IMR-90 (cell line): ENCODE measurements at regions not wholly inside any gene's neighbourhood (a gene's known extent, or its start where the extent isn't known, plus 50 kb on each side); places are given as distances from the start of the nearest gene placed in this dataset.

Source experiments
- ATAC-seq: fragments of 200-7000 bp; cut with Tn5 transposase; 2 replicates; pipeline ENCODE4 v1.9.1; 2020; ENCODE audit warnings: low read depth, mild to moderate bottlenecking, moderate library complexity
- BruUV-seq: library from RNA; stranded (reverse); fragments of 400-500 nt; replicated peaks from 2 replicates; lab custom pipeline; 2021; lab: Mats Ljungman, UMichigan
- CTCF ChIA-PET: fragments of 300-600 bp; formaldehyde crosslinking; extraction: SDS; loops from one replicate; lab custom pipeline; 2021; ENCODE audit warnings: antibody characterized with exemption; lab: Yijun Ruan, JAX
- POLR2A ChIA-PET: fragments of 300-600 bp; sonication (Branson Sonifier 250); formaldehyde crosslinking; loops from one replicate; lab custom pipeline; 2022; ENCODE audit warnings: antibody characterized with exemption; ENCODE audit not compliant: unreplicated experiment; lab: Charles Lee
- DNase-seq: peaks from one replicate; pipeline ENCODE4 v3.0.0; 2013
- H2AFZ ChIP-seq: replicated peaks from 2 replicates; pipeline ENCODE3; 2013; ENCODE audit warnings: low read length, mild to moderate bottlenecking; ENCODE audit not compliant: poor library complexity
- H2AK5ac ChIP-seq: 2 replicates; pipeline ENCODE4 v1.6.1; 2013; ENCODE audit warnings: low read depth, low read length, inconsistent platforms
- H2AK9ac ChIP-seq: replicated peaks from 2 replicates; pipeline ENCODE3; 2013; ENCODE audit warnings: mild to moderate bottlenecking, low read depth, low read length, moderate library complexity; ENCODE audit not compliant: poor library complexity
- H2BK120ac ChIP-seq: 2 replicates; pipeline ENCODE4 v1.6.1; 2013; ENCODE audit warnings: low read depth, low read length, inconsistent platforms
- H2BK15ac ChIP-seq: 3 replicates; pipeline ENCODE4 v1.6.1; 2013; ENCODE audit warnings: low read depth, low read length, inconsistent platforms
- H2BK20ac ChIP-seq: 2 replicates; pipeline ENCODE4 v1.6.1; 2013; ENCODE audit warnings: low read depth, mild to moderate bottlenecking, inconsistent platforms, low read length, moderate library complexity
- H2BK5ac ChIP-seq: 2 replicates; pipeline ENCODE4 v1.6.1; 2013; ENCODE audit warnings: mild to moderate bottlenecking, low read depth, low read length, inconsistent platforms; ENCODE audit not compliant: poor library complexity, severe bottlenecking
- H3K14ac ChIP-seq: replicated peaks from 2 replicates; pipeline ENCODE4 v1.6.1; 2013; ENCODE audit warnings: low read depth, low read length, inconsistent platforms
- H3K18ac ChIP-seq: 2 replicates; pipeline ENCODE4 v1.6.1; 2013; ENCODE audit warnings: low read depth, low read length, control low read depth
- H3K23ac ChIP-seq: 2 replicates; pipeline ENCODE4 v1.6.1; 2013; ENCODE audit warnings: low read depth, low read length, inconsistent platforms
- H3K27ac ChIP-seq: 2 replicates; pipeline ENCODE4 v1.5.1; 2013; ENCODE audit warnings: mild to moderate bottlenecking, control low read depth, low read length; ENCODE audit not compliant: insufficient read depth
- H3K27me3 ChIP-seq: 2 replicates; pipeline ENCODE4 v1.6.1; 2013; ENCODE audit warnings: low read length; ENCODE audit not compliant: control insufficient read depth, insufficient read depth
- H3K36me3 ChIP-seq: 2 replicates; pipeline ENCODE4 v1.6.1; 2013; ENCODE audit warnings: low read length, mixed read lengths; ENCODE audit not compliant: control insufficient read depth, insufficient read depth
- H3K4ac ChIP-seq: 2 replicates; pipeline ENCODE4 v1.6.1; 2013; ENCODE audit warnings: low read depth, low read length, inconsistent platforms
- H3K4me1 ChIP-seq: 2 replicates; pipeline ENCODE4 v1.6.1; 2013; ENCODE audit warnings: low read length, mixed read lengths; ENCODE audit not compliant: control insufficient read depth, insufficient read depth
- H3K4me2 ChIP-seq: 2 replicates; pipeline ENCODE4 v1.6.1; 2013; ENCODE audit warnings: low read depth, mild to moderate bottlenecking, control low read depth, low read length, moderate library complexity
- H3K4me3 ChIP-seq: 2 replicates; pipeline ENCODE4 v1.5.1; 2013; ENCODE audit warnings: low read depth, mild to moderate bottlenecking, control low read depth, low read length, moderate library complexity; ENCODE audit not compliant: insufficient read depth
- H3K56ac ChIP-seq: 2 replicates; pipeline ENCODE4 v1.6.1; 2013; ENCODE audit warnings: low read length, inconsistent platforms; ENCODE audit not compliant: insufficient read depth; ENCODE audit errors: extremely low read depth
- H3K79me1 ChIP-seq, 2 experiments: 2 replicates each; pipeline ENCODE4 v1.6.1; 2013; ENCODE audit warnings: low read length in 2 of 2, inconsistent platforms in 1 of 2, low read depth in 1 of 2
- H3K9ac ChIP-seq: 2 replicates; pipeline ENCODE4 v1.6.1; 2013; ENCODE audit warnings: low read depth, low read length, control low read depth
- H3K9me1 ChIP-seq: 2 replicates; pipeline ENCODE4 v1.6.1; 2013; ENCODE audit warnings: low read length, inconsistent platforms; ENCODE audit not compliant: insufficient read depth
- H3K9me3 ChIP-seq: 2 replicates; pipeline ENCODE4 v1.6.1; 2013; ENCODE audit warnings: low read length; ENCODE audit not compliant: control insufficient read depth, insufficient read depth
- H4K20me1 ChIP-seq: 2 replicates; pipeline ENCODE4 v1.6.1; 2013; ENCODE audit warnings: low read length, inconsistent platforms; ENCODE audit not compliant: insufficient read depth
- H4K5ac ChIP-seq: 2 replicates; pipeline ENCODE4 v1.6.1; 2013; ENCODE audit warnings: mild to moderate bottlenecking, low read depth, low read length, control low read depth
- H4K8ac ChIP-seq, 2 experiments: 2 replicates each; pipeline ENCODE4 v1.6.1; 2013; ENCODE audit warnings: low read depth in 2 of 2, low read length in 2 of 2, control low read depth in 1 of 2, inconsistent platforms in 1 of 2
- H4K91ac ChIP-seq: 2 replicates; pipeline ENCODE4 v1.6.1; 2013; ENCODE audit warnings: low read depth, low read length, inconsistent platforms; ENCODE audit not compliant: insufficient read depth
- BHLHE40 ChIP-seq: fragments of 150-350 bp; IDR thresholded peaks from 2 replicates; pipeline ENCODE4 v1.6.1; 2016; ENCODE audit warnings: mild to moderate bottlenecking, low read depth, low read length
- CEBPB ChIP-seq: IDR thresholded peaks from 2 replicates; pipeline ENCODE4 v1.6.1; 2012; ENCODE audit warnings: low read depth, low read length, improper control_type of control experiment
- CHD1 ChIP-seq: IDR thresholded peaks from 2 replicates; pipeline ENCODE4 v1.6.1; 2012; ENCODE audit warnings: low read depth, low read length, improper control_type of control experiment
- CTCF ChIP-seq: conservative IDR thresholded peaks from 2 replicates; pipeline ENCODE4 v1.5.1; 2012; ENCODE audit warnings: mild to moderate bottlenecking, low read depth, low read length, improper control_type of control experiment
- ELK1 ChIP-seq: fragments of 150-350 bp; IDR thresholded peaks from 2 replicates; pipeline ENCODE4 v1.6.1; 2016; ENCODE audit warnings: low read depth, mild to moderate bottlenecking, low read length, moderate library complexity, borderline replicate concordance
- FOS ChIP-seq: fragments of 150-350 bp; IDR thresholded peaks from 2 replicates; pipeline ENCODE4 v1.6.1; 2016; ENCODE audit warnings: low read depth, low read length
- MAFK ChIP-seq: IDR thresholded peaks from 2 replicates; pipeline ENCODE4 v1.6.1; 2012; ENCODE audit warnings: low read depth, low read length, improper control_type of control experiment
- MAZ ChIP-seq: IDR thresholded peaks from 2 replicates; pipeline ENCODE4 v1.6.1; 2012; ENCODE audit warnings: low read depth, mild to moderate bottlenecking, low read length, improper control_type of control experiment, moderate library complexity, borderline replicate concordance
- MXI1 ChIP-seq: IDR thresholded peaks from 2 replicates; pipeline ENCODE4 v1.6.1; 2012; ENCODE audit warnings: low read depth, mild to moderate bottlenecking, low read length, moderate library complexity, borderline replicate concordance
- NFE2L2 ChIP-seq: fragments of 150-350 bp; IDR thresholded peaks from 2 replicates; pipeline ENCODE4 v1.6.1; 2016; ENCODE audit warnings: low read depth, mild to moderate bottlenecking, low read length
- POLR2A ChIP-seq: IDR thresholded peaks from 2 replicates; pipeline ENCODE4 v1.6.1; 2012; ENCODE audit warnings: mild to moderate bottlenecking, low read depth, low read length
- RAD21 ChIP-seq: IDR thresholded peaks from 2 replicates; pipeline ENCODE4 v1.6.1; 2012; ENCODE audit warnings: low read length, improper control_type of control experiment
- RCOR1 ChIP-seq: IDR thresholded peaks from 2 replicates; pipeline ENCODE4 v1.6.1; 2012; ENCODE audit warnings: mild to moderate bottlenecking, low read length, improper control_type of control experiment; ENCODE audit not compliant: insufficient replicate concordance
- RFX5 ChIP-seq: IDR thresholded peaks from 2 replicates; pipeline ENCODE4 v1.8.0; 2012; ENCODE audit warnings: low read depth, mild to moderate bottlenecking, low read length, moderate library complexity
- SMC3 ChIP-seq: fragments of 150-350 bp; IDR thresholded peaks from 2 replicates; pipeline ENCODE4 v1.6.1; 2016; ENCODE audit warnings: low read depth, mild to moderate bottlenecking, antibody characterized with exemption, low read length, moderate library complexity
- USF2 ChIP-seq: fragments of 150-350 bp; IDR thresholded peaks from 2 replicates; pipeline ENCODE4 v1.6.1; 2017; ENCODE audit warnings: mild to moderate bottlenecking, antibody characterized with exemption, low read length, low read depth
- WGBS, 2 experiments: methylation state at CpG; one replicate each; pipeline versions ENCODE4 v1.1.5 to v1.1.7; 2013; ENCODE audit warnings: missing lambda C conversion rate in 2 of 2; ENCODE audit not compliant: insufficient read length in 1 of 2; ENCODE audit errors: extremely low coverage in 2 of 2; 5-methylcytosine and 5-hydroxymethylcytosine counted together
- dilution Hi-C: fragments of 300-500 bp; cut with HindIII; formaldehyde crosslinking; loops from one replicate; pipeline ENCODE4 v1.14.3; 2018; ENCODE audit warnings: low sequenced_read_pairs; ENCODE audit not compliant: unreplicated experiment
- in situ Hi-C: fragments of 300-500 bp; cut with MboI; formaldehyde crosslinking; loops from 3 replicates; pipeline ENCODE4 v1.14.3; 2019; ENCODE audit warnings: low sequenced_read_pairs, inconsistent platforms, mixed read lengths
- intact Hi-C: fragments of 100-400 bp; cut with micrococcal nuclease; formaldehyde crosslinking; loops from 2 replicates; pipeline ENCODE4 v1.10.0; 2022

- intact Hi-C loops = no loop called here
- 74% methylated on average over 7 of the region's 14 CpGs; no CpG with 5 or more reads in 1 of the 2 experiments for WGBS, 2 experiments
- no peak overlapping the region for H4K5ac ChIP-seq
- H4K91ac ChIP-seq = no peak overlapping the region
- no peak overlapping the region for H4K8ac ChIP-seq
- no peak overlapping the region for H2BK15ac ChIP-seq
- POLR2A ChIA-PET = no interaction called here
- no peak overlapping the region for H3K27ac ChIP-seq
- dilution Hi-C loops = no loop called here
- H3K56ac ChIP-seq = no peak overlapping the region
- no peak overlapping the region for H2AK5ac ChIP-seq
- no peak overlapping the region for H3K14ac ChIP-seq
- no peak overlapping the region for H2AFZ ChIP-seq
- H3K4me1 ChIP-seq = no peaks in the 10 kb centered on the region
- no peak overlapping the region for H2BK5ac ChIP-seq
- no peak overlapping the region for H3K4me2 ChIP-seq
- no peaks in the 10 kb centered on the region for H4K20me1 ChIP-seq
- no peak overlapping the region for H3K23ac ChIP-seq
- CTCF ChIA-PET = no interaction called here
- H3K9ac ChIP-seq = no peak overlapping the region
- DNase-seq = no peak
- no peaks in the 10 kb centered on the region for H3K36me3 ChIP-seq
- H3K27me3 ChIP-seq = no peaks in the 10 kb centered on the region
- BruUV-seq = no TSS peak
- no peak overlapping the region for H2AK9ac ChIP-seq
- H2BK120ac ChIP-seq = no peak overlapping the region
- ATAC-seq = no peak
- 0 out of 2 replicates have a peak, but pooled peaks cover 2% of the 10 kb centered on the region for H3K9me3 ChIP-seq
- no peak overlapping the region for H3K4ac ChIP-seq
- in situ Hi-C loops = no loop called here
- H2BK20ac ChIP-seq = no peak overlapping the region
- no peaks in the 10 kb centered on the region for H3K79me1 ChIP-seq
- no peak for TF ChIP-seq MXI1
- TF ChIP-seq CTCF = no peak
- no peak for TF ChIP-seq FOS
- TF ChIP-seq POLR2A = no peak
- no peak for TF ChIP-seq CEBPB
- no peak for TF ChIP-seq ELK1
- TF ChIP-seq RAD21 = no peak
- no peak for TF ChIP-seq SMC3
- TF ChIP-seq BHLHE40 = no peak
- TF ChIP-seq MAZ = no peak
- TF ChIP-seq NFE2L2 = no peak
- no peak for TF ChIP-seq MAFK
- no peak for TF ChIP-seq RCOR1
- TF ChIP-seq CHD1 = no peak
- TF ChIP-seq USF2 = no peak
- TF ChIP-seq RFX5 = no peak
- H3K9me1 ChIP-seq = no peaks in the 10 kb centered on the region
- H3K18ac ChIP-seq = no peak overlapping the region
- H3K4me3 ChIP-seq = no peak overlapping the region
Observed at GRCh38 chr11:114988644-114989043, 310.3 kb downstream of the NXPE2 start.
